Esophagus muscularis mucosa (tissue), 4 donors: ENCODE measurements at regions not wholly inside any gene's neighbourhood (a gene's known extent, or its start where the extent isn't known, plus 50 kb on each side); places are given as distances from the start of the nearest gene placed in this dataset.

Source experiments
- DNase-seq: peaks from one replicate; pipeline ENCODE4 v3.0.0-alpha.2; 2017; ENCODE audit errors: extremely low spot score
- H3K27ac ChIP-seq, 4 donors: fragments of 200-600 bp; sonication (generic); replicated peaks in 1 of 4; 1 replicate in 3 of 4; 2 replicates in 1 of 4; pipeline ENCODE4 v1.5.1; 2016 to 2019; ENCODE audit warnings: mild to moderate bottlenecking in 1 of 4
- H3K27me3 ChIP-seq, 4 donors: fragments of 200-600 bp; sonication (generic); one replicate each; pipeline versions ENCODE4 v1.5.1 to v1.6.0; 2016 to 2019
- H3K36me3 ChIP-seq, 4 donors: fragments of 200-600 bp; sonication (generic); one replicate each; pipeline ENCODE4 v1.5.1; 2016 to 2019
- H3K4me1 ChIP-seq, 4 donors: fragments of 200-600 bp; sonication (generic); one replicate each; pipeline ENCODE4 v1.5.1; 2016 to 2019
- H3K4me3 ChIP-seq, 4 donors: fragments of 200-600 bp; sonication (generic); 1 replicate in 2 of 4; 2 replicates in 2 of 4; pipeline ENCODE4 v1.5.1; 2016 to 2019; ENCODE audit warnings: mild to moderate bottlenecking in 4 of 4, moderate library complexity in 1 of 4
- H3K9me3 ChIP-seq, 4 donors: fragments of 200-600 bp; sonication (generic); 1 replicate in 3 of 4; 2 replicates in 1 of 4; pipeline ENCODE4 v1.5.1; 2016 to 2019
- EP300 ChIP-seq: sonication (generic); formaldehyde crosslinking; IDR thresholded peaks from one replicate; pipeline ENCODE4 v1.6.1; 2017; ENCODE audit warnings: antibody characterized with exemption
- POLR2A ChIP-seq: fragments of 450-650 bp; IDR thresholded peaks from one replicate; pipeline ENCODE4 v1.6.1; 2017; ENCODE audit warnings: antibody characterized with exemption, moderate library complexity, mild to moderate bottlenecking, low read depth
- POLR2AphosphoS5 ChIP-seq, 2 donors: sonication (generic); formaldehyde crosslinking; IDR thresholded peaks; one replicate each; pipeline ENCODE4 v1.6.1; 2017; ENCODE audit warnings: antibody characterized with exemption in 2 of 2
- WGBS: methylation state at CpG from one replicate; pipeline ENCODE4 v1.1.5; 2018; 5-methylcytosine and 5-hydroxymethylcytosine counted together
- intact Hi-C: fragments of 100-400 bp; cut with DNase I; formaldehyde crosslinking; loops from one replicate; pipeline ENCODE4 v1.15.1; 2023
- TF ChIP-seq, protein P1 (sequence below), 3 experiments: fragments of 200-600 bp in 2 of 3; fragments of 450-650 bp in 1 of 3; sonication (generic) in 2 of 3; IDR thresholded peaks; one replicate each; pipeline ENCODE4 v1.5.1; 2017 to 2019; ENCODE audit warnings: antibody characterized with exemption in 3 of 3, mild to moderate bottlenecking in 2 of 3, moderate library complexity in 1 of 3

DNA sequence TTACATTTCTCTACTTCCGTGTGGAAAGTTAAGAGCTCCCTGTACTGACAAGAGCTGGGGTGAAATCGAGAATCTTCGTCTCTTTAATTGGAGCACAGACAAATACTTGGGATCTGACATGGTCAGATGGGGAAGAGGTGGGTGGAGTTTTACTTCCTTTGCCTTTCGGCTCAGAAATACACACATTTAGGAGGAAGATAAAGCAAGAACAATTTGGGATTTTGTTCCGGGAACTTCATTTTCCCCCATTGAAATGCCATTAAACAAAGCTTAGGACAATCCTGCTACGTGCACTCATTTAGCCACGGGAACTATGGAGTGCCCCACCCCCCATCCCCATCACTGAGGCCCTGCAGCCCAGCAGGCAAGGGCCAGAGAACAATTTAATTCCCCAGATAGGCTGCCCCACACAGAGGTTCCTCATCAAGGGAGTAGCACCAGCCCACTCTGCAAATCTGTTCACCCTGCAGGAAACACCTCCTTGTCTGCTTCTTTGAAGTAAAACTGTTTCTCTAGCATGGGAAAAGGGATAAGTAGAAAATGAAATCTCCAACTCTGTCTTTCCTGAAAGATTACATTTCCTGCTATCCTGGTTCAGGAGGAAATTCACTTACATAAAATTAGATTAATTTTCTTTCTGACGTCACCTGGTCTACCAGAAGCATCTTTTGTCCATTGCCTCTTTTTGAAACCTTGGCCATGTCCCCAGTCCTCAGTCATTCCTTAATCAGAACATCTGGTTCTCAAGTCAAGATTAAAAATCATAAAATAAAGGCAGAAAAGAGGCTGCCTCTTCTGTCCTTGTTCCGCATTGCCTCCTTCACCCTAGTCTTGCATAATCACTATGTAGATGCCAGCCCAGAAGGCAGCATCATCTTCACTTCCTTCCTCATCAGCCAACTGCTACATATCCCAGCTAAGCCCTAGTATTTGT lies 206.4 kb downstream of the ENC1 start:
- TF ChIP-seq POLR2AphosphoS5 (IDR thresholded peaks at IDR 0.05) (no peak), POLR2A (no peak), EP300 (no peak)
- TF ChIP-seq, protein P1, sequence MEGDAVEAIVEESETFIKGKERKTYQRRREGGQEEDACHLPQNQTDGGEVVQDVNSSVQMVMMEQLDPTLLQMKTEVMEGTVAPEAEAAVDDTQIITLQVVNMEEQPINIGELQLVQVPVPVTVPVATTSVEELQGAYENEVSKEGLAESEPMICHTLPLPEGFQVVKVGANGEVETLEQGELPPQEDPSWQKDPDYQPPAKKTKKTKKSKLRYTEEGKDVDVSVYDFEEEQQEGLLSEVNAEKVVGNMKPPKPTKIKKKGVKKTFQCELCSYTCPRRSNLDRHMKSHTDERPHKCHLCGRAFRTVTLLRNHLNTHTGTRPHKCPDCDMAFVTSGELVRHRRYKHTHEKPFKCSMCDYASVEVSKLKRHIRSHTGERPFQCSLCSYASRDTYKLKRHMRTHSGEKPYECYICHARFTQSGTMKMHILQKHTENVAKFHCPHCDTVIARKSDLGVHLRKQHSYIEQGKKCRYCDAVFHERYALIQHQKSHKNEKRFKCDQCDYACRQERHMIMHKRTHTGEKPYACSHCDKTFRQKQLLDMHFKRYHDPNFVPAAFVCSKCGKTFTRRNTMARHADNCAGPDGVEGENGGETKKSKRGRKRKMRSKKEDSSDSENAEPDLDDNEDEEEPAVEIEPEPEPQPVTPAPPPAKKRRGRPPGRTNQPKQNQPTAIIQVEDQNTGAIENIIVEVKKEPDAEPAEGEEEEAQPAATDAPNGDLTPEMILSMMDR (IDR thresholded peaks at IDR 0.05): no peak
- H3K4me1 ChIP-seq: peaks cover 7 to 16% (median 15%) of the 10 kb centered on the region in 4 donors
- H3K4me3 ChIP-seq: peak overlapping the region in 3 of 4 donors; percentile 2 to 13 (median 9)
- intact Hi-C loops: no loop called here
- H3K27me3 ChIP-seq: no peaks in the 10 kb centered on the region
- 51% methylated on average over 9 of the region's 9 CpGs for WGBS
- H3K9me3 ChIP-seq: peaks cover 0 to 5% (median 0%) of the 10 kb centered on the region in 4 donors
- H3K36me3 ChIP-seq: no peaks in the 10 kb centered on the region
- no peak for DNase-seq
- no peak overlapping the region for H3K27ac ChIP-seq

DNA sequence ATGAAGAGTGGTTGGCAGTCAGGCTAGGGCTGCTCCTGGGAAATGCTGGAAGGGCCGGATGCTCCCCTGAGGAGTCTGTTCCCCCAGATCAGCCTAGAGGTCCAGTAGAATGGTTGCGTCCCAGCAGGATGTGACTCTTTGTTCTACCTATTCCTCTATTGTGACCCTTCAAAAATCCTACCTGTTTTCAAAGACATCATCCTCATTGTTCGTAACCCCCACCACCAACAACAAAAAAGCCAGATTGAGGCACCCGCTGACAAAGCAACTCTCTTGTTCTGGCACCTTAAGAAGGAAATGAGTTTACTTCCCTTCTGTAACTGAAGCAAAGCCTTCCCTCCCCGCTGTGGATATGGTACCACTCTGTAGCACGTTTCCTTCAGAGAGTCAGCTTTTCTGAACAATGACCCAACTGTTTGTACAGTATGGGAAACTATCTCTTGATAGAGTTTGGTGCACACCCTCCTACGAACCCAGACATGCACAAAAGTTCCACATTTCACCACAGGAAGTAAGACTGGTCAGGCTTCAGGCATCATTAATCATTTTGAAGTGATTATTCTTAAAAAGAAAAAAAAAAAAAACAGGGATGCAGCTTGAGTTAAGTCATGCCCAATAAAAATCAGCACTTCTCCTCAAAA lies 207.2 kb downstream of the ENC1 start:
- DNase-seq: no peak
- Histone ChIP-seq H3K27me3 (no peaks in the 10 kb centered on the region), H3K27ac (no peak overlapping the region), H3K4me1 (peaks cover 7 to 16% (median 15%) of the 10 kb centered on the region in 4 donors), H3K9me3 (peaks cover 0 to 5% (median 0%) of the 10 kb centered on the region in 4 donors), H3K36me3 (no peaks in the 10 kb centered on the region), H3K4me3 (peak overlapping the region in 1 of 4 donors; percentile 2)
- intact Hi-C loops: no loop called here
- TF ChIP-seq POLR2A: no peak
- TF ChIP-seq, protein P1 (IDR thresholded peaks at IDR 0.05): no peak
- no peak for TF ChIP-seq EP300
- no peak for TF ChIP-seq POLR2AphosphoS5 (IDR thresholded peaks at IDR 0.05)
- 61% methylated on average over 7 of the region's 7 CpGs for WGBS

DNA sequence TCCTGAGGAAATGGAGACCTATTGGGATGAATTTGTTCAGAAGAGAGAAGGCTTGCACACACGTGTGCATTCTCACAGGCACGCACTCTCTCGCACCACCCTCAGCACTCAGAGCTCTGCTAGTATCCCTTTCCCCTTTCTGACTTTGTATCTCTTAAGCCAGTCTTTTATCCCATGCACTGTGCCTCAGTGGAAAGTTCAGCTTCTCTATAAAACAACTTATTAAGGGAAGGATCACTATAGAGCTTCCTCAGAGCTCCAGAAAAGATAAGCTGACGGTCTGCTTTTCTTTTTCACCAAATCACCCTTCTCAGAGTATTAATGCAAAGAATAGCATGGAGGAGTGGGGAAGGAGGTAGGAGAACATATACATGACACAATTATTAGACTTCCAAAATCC lies 207.8 kb downstream of the ENC1 start:
- Histone ChIP-seq H3K27me3 (no peaks in the 10 kb centered on the region), H3K27ac (no peak overlapping the region), H3K4me3 (no peak overlapping the region), H3K9me3 (peaks cover 0 to 2% (median 0%) of the 10 kb centered on the region in 4 donors), H3K36me3 (no peaks in the 10 kb centered on the region), H3K4me1 (peaks cover 7 to 16% (median 15%) of the 10 kb centered on the region in 4 donors)
- 90% methylated on average over 4 of the region's 4 CpGs for WGBS
- no peak for DNase-seq
- intact Hi-C loops: no loop called here
- TF ChIP-seq POLR2AphosphoS5 (IDR thresholded peaks at IDR 0.05): no peak
- TF ChIP-seq POLR2A: no peak
- TF ChIP-seq, protein P1 (IDR thresholded peaks at IDR 0.05): no peak
- no peak for TF ChIP-seq EP300

DNA sequence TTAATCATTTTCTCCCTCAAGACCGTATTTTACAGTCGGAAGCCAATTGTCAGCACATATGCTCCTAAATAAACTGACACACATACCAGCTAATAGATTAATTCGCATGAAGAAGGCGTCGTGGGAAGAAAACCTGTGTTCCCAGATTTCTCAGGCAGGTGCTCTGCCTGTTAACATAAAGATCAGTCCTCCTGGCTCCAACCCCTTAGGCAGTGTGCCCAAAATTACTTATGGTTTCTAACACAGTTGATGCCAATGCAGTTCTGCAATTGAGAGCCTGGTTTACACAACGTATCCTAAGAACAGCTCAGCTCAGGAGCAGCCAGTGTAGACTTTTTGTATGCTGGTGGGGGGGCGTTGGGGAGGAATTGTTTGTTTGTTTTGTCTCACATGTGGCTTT lies 208.3 kb downstream of the ENC1 start:
- Histone ChIP-seq H3K4me1 (peaks cover 7 to 16% (median 15%) of the 10 kb centered on the region in 4 donors), H3K27me3 (no peaks in the 10 kb centered on the region), H3K4me3 (no peak overlapping the region), H3K36me3 (no peaks in the 10 kb centered on the region), H3K27ac (no peak overlapping the region), H3K9me3 (no peaks in the 10 kb centered on the region)
- intact Hi-C loops: no loop called here
- no peak for DNase-seq
- WGBS: 66% methylated on average over 7 of the region's 7 CpGs
- TF ChIP-seq, protein P1 (IDR thresholded peaks at IDR 0.05): no peak
- TF ChIP-seq POLR2AphosphoS5 (IDR thresholded peaks at IDR 0.05) (no peak), POLR2A (no peak), EP300 (no peak)
